ENCODE measurements at regions not wholly inside any gene's neighbourhood (a gene's known extent, or its start where the extent isn't known, plus 50 kb on each side); places are given as distances from the start of the nearest gene placed in this dataset.

GRCh38 chr14:61132336-61132735 is 148.8 kb downstream of the TMEM30B start:
- DNase-seq (ENCODE audit: low spot score), result no peak

- no peak for DNase-seq (ENCODE audit: low spot score)
Observed at GRCh38 chr14:61130512-61131260, 149.6 kb downstream of the SLC38A6 start.

- no peak for DNase-seq (ENCODE audit: low spot score)
Observed at GRCh38 chr14:61129168-61129745, 148.2 kb downstream of the SLC38A6 start.

- no peak for DNase-seq (ENCODE audit: low spot score)
Observed at GRCh38 chr14:61128382-61129167, 147.5 kb downstream of the SLC38A6 start.

- DNase-seq (ENCODE audit: low spot score), result no peak
Observed at GRCh38 chr14:61126603-61127498, 145.8 kb downstream of the SLC38A6 start.

- no peak for DNase-seq (ENCODE audit: low spot score)
Observed at GRCh38 chr14:61125867-61126572, 145.0 kb downstream of the SLC38A6 start.

GRCh38 chr14:61125041-61125866 is 144.2 kb downstream of the SLC38A6 start:
- DNase-seq (ENCODE audit: low spot score), result no peak

GRCh38 chr14:61122862-61123261 is 141.8 kb downstream of the SLC38A6 start:
- DNase-seq (ENCODE audit: low spot score), result no peak

GRCh38 chr14:61121355-61121787 is 140.3 kb downstream of the SLC38A6 start:
- DNase-seq (ENCODE audit: low spot score), result no peak

- no peak for DNase-seq (ENCODE audit: low spot score)
Observed at GRCh38 chr14:61120576-61120975, 139.5 kb downstream of the SLC38A6 start.

GRCh38 chr14:61119006-61119405 is 138.0 kb downstream of the SLC38A6 start:
- no peak for DNase-seq (ENCODE audit: low spot score)

- no peak for DNase-seq (ENCODE audit: low spot score)
Observed at GRCh38 chr14:61116369-61116768, 135.3 kb downstream of the SLC38A6 start.

GRCh38 chr14:61113561-61114225 is 132.6 kb downstream of the SLC38A6 start:
- DNase-seq (ENCODE audit: low spot score), result no peak

GRCh38 chr14:61112506-61112905 is 131.5 kb downstream of the SLC38A6 start:
- no peak for DNase-seq (ENCODE audit: low spot score)

- DNase-seq (ENCODE audit: low spot score), result no peak
Observed at GRCh38 chr14:61111731-61112130, 130.7 kb downstream of the SLC38A6 start.

- DNase-seq (ENCODE audit: low spot score), result no peak
Observed at GRCh38 chr14:61111209-61111665, 130.2 kb downstream of the SLC38A6 start.

GRCh38 chr14:61110316-61111082 is 129.5 kb downstream of the SLC38A6 start:
- no peak for DNase-seq (ENCODE audit: low spot score)

GRCh38 chr14:61109288-61109687 is 128.2 kb downstream of the SLC38A6 start:
- DNase-seq (ENCODE audit: low spot score), result no peak

All from pons (tissue), 1 donor.